Peyer's patch (tissue), 4 donors: ENCODE measurements at regions not wholly inside any gene's neighbourhood (a gene's known extent, or its start where the extent isn't known, plus 50 kb on each side); places are given as distances from the start of the nearest gene placed in this dataset.

Experiments used
- DNase-seq, 3 donors: peaks; one replicate each; pipeline ENCODE4 v3.0.0-alpha.2; 2017 to 2019
- H3K27ac ChIP-seq, 4 donors: fragments of 200-600 bp; sonication (generic); one replicate each; pipeline ENCODE4 v1.5.1; 2016 to 2019
- H3K27me3 ChIP-seq, 2 donors: fragments of 200-600 bp; sonication (generic); one replicate each; pipeline ENCODE4 v1.5.1; 2019
- H3K36me3 ChIP-seq, 3 donors: fragments of 200-600 bp; sonication (generic); one replicate each; pipeline ENCODE4 v1.5.1; 2016 to 2019
- H3K4me1 ChIP-seq, 4 donors: fragments of 200-600 bp; sonication (generic); one replicate each; pipeline ENCODE4 v1.5.1; 2016 to 2019
- H3K4me3 ChIP-seq, 4 donors: fragments of 200-600 bp; sonication (generic); 1 replicate in 3 of 4; 2 replicates in 1 of 4; pipeline ENCODE4 v1.5.1; 2016 to 2019; ENCODE audit warnings: mild to moderate bottlenecking in 1 of 4
- H3K9me3 ChIP-seq, 4 donors: fragments of 200-600 bp; sonication (generic); one replicate each; pipeline ENCODE4 v1.5.1; 2016 to 2019; ENCODE audit warnings: mild to moderate bottlenecking in 1 of 4
- CTCF ChIP-seq, 6 experiments: fragments of 450-650 bp in 4 of 6; fragments of 200-600 bp in 2 of 6; sonication (generic) in 1 of 6; IDR thresholded peaks; one replicate each; pipeline ENCODE4 v1.5.1; 2017 to 2019; ENCODE audit warnings: antibody characterized with exemption in 6 of 6, mild to moderate bottlenecking in 3 of 6, moderate library complexity in 1 of 6
- POLR2A ChIP-seq, 2 donors: fragments of 450-650 bp; IDR thresholded peaks; one replicate each; pipeline ENCODE4 v1.5.1; 2017; ENCODE audit warnings: antibody characterized with exemption in 2 of 2, mild to moderate bottlenecking in 2 of 2, moderate library complexity in 2 of 2

DNA sequence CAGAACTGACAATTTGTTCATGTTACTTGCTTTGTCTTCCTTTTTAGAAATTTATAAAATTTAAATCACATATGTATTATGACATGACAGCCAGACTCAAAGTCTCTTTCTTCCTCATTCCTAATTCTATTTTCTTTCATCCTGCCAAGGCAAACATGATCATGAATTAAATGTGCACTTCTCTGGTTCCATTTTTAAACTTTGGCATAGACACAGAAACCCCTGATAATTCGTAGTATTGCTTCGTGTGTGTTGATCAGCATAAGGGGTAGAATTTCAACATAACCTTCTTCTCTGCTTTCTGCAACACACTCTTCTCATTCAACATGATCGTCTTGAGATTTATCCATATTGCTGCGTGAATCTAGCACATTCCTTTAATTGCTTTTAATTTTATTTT lies 156.5 kb downstream of the AIPL1 start:
- Histone ChIP-seq H3K9me3 (no peaks in the 10 kb centered on the region), H3K4me1 (no peaks in the 10 kb centered on the region), H3K4me3 (no peak overlapping the region), H3K27ac (no peak overlapping the region), H3K27me3 (no peaks in the 10 kb centered on the region), H3K36me3 (no peaks in the 10 kb centered on the region)
- TF ChIP-seq CTCF (IDR thresholded peaks at IDR 0.05): no peak
- TF ChIP-seq POLR2A (IDR thresholded peaks at IDR 0.05): no peak
- no peak for DNase-seq

DNA sequence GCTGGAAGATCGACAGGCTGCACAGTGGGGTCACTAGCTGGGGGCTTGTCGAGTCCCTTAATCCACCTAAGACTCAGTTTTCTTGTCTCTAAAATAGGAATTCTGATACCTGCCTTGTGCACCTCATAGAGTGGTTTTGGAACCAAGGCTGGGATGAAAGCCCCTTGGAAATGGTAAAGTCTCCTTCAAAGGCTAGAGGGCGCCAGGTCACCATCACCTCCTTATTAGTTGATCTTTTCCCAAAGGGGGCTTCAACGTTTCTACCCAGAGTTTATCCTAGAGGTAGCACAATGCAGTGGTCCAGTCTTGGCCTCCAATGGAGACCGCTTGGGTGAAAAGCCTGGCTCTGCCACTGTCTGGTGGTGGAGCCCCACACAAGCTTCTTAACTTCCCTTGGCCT lies 158.2 kb downstream of the AIPL1 start:
- no peaks in the 10 kb centered on the region for H3K4me1 ChIP-seq
- H3K4me3 ChIP-seq: no peak overlapping the region
- TF ChIP-seq POLR2A (IDR thresholded peaks at IDR 0.05): no peak
- no peak for TF ChIP-seq CTCF (IDR thresholded peaks at IDR 0.05)
- no peak overlapping the region for H3K27ac ChIP-seq
- DNase-seq: no peak
- no peaks in the 10 kb centered on the region for H3K36me3 ChIP-seq
- no peaks in the 10 kb centered on the region for H3K27me3 ChIP-seq
- no peaks in the 10 kb centered on the region for H3K9me3 ChIP-seq

DNA sequence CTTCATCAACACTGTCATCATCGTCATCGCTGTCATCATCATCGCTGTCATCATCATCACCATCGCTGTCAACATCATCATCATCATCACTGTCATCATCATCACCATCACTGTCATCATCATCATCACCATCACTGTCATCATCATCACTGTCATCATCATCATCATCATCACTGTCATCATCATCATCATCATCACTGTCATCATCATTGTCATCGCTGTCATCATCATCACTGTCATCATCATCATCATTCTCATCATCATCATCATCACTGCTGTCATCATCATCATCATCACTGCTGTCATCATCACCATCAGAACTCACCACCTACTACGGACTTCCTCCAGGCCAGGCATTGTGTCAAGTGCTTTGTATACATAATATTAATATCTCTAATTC lies 160.6 kb downstream of the AIPL1 start:
- no peak overlapping the region for H3K27ac ChIP-seq
- no peak for DNase-seq
- H3K9me3 ChIP-seq: no peaks in the 10 kb centered on the region
- TF ChIP-seq CTCF (IDR thresholded peaks at IDR 0.05) (no peak), POLR2A (IDR thresholded peaks at IDR 0.05) (no peak)
- H3K27me3 ChIP-seq: no peaks in the 10 kb centered on the region
- H3K36me3 ChIP-seq: no peaks in the 10 kb centered on the region
- no peaks in the 10 kb centered on the region for H3K4me1 ChIP-seq
- H3K4me3 ChIP-seq: no peak overlapping the region

DNA sequence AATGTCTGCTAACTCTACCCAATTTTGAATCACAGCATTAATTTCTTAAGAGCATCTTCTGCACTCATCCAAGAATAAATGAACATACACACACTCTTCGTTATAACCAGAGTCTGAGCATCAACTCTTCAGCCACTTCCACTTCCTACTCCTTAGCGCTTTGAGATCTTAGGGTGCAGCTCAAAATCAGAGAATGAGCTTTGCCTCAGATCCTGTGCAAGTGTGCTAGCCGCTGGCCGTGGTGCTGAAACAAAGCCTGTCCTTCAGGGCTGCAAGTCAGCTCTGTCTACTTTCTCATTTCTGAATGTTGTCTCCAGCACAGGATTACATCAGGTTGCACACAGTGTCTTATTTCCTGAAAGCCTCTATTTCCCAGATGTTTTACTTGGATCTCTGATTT lies 165.4 kb downstream of the AIPL1 start:
- Histone ChIP-seq H3K27ac (no peak overlapping the region), H3K4me1 (no peaks in the 10 kb centered on the region), H3K36me3 (no peaks in the 10 kb centered on the region), H3K27me3 (no peaks in the 10 kb centered on the region), H3K4me3 (no peak overlapping the region), H3K9me3 (no peaks in the 10 kb centered on the region)
- no peak for DNase-seq
- TF ChIP-seq CTCF (IDR thresholded peaks at IDR 0.05) (no peak), POLR2A (IDR thresholded peaks at IDR 0.05) (no peak)

GRCh38 chr17:6261466-6261865 lies 173.5 kb downstream of the AIPL1 start:
- Histone ChIP-seq H3K4me1 (no peaks in the 10 kb centered on the region), H3K27me3 (no peaks in the 10 kb centered on the region), H3K27ac (no peak overlapping the region), H3K36me3 (no peaks in the 10 kb centered on the region), H3K9me3 (no peaks in the 10 kb centered on the region), H3K4me3 (no peak overlapping the region)
- TF ChIP-seq POLR2A (IDR thresholded peaks at IDR 0.05) (no peak), CTCF (IDR thresholded peaks at IDR 0.05) (no peak)
- DNase-seq: no peak

DNA sequence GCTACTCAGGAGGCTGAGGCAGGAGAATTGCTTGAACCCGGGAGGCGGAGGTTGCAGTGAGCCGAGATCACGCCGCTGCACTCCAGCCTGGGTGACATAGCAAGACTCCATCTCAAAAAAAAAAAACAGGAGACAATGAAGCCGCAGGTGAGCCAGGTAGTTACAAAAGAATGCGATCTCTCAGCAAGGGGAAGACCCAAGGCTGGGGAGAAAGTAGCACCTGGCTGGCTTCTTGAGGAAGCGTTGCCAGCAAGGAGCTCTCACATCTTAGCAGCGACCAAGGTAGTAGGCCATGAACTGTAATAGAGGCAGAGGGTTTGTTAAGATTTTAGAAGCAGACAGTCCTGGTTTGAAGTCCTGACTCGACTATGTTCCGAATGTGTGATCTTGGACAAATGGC lies 175.0 kb downstream of the AIPL1 start:
- DNase-seq: no peak
- Histone ChIP-seq H3K27me3 (no peaks in the 10 kb centered on the region), H3K9me3 (no peaks in the 10 kb centered on the region), H3K4me3 (no peak overlapping the region), H3K27ac (no peak overlapping the region), H3K36me3 (no peaks in the 10 kb centered on the region), H3K4me1 (no peaks in the 10 kb centered on the region)
- TF ChIP-seq CTCF (IDR thresholded peaks at IDR 0.05) (no peak), POLR2A (IDR thresholded peaks at IDR 0.05) (no peak)
